Cardiac fibroblast (primary cell): ENCODE measurements at regions not wholly inside any gene's neighbourhood (a gene's known extent, or its start where the extent isn't known, plus 50 kb on each side); places are given as distances from the start of the nearest gene placed in this dataset.

Experiments used
- DNase-seq, 2 donors: peaks; one replicate each; pipeline versions ENCODE4 v3.0.0 to v3.0.0-alpha.2; 2010; ENCODE audit warnings: low read depth in 2 of 2
- H3K4me3 ChIP-seq, 2 donors: replicated peaks in 1 of 2; 1 replicate in 1 of 2; 2 replicates in 1 of 2; pipeline ENCODE4 v1.5.1; 2011; ENCODE audit warnings: low read depth in 2 of 2, low read length in 2 of 2, mild to moderate bottlenecking in 2 of 2, moderate library complexity in 1 of 2
- CTCF ChIP-seq: IDR thresholded peaks from one replicate; pipeline ENCODE4 v1.5.1; 2011; ENCODE audit warnings: low read depth, mild to moderate bottlenecking, low read length, inconsistent platforms

GRCh38 chr20:41837669-41838224 is 219.6 kb upstream of the CHD6 start:
- DNase-seq: no peak
- H3K4me3 ChIP-seq: no peak overlapping the region
- no peak for TF ChIP-seq CTCF

GRCh38 chr20:41833739-41834138 is 215.6 kb upstream of the CHD6 start:
- DNase-seq: no peak
- H3K4me3 ChIP-seq: no peak overlapping the region
- no peak for TF ChIP-seq CTCF

GRCh38 chr20:41830702-41831101 is 212.5 kb upstream of the CHD6 start:
- H3K4me3 ChIP-seq: no peak overlapping the region
- DNase-seq: no peak
- no peak for TF ChIP-seq CTCF

GRCh38 chr20:41819436-41819835 is 201.3 kb upstream of the CHD6 start:
- DNase-seq: no peak
- no peak overlapping the region for H3K4me3 ChIP-seq
- no peak for TF ChIP-seq CTCF

GRCh38 chr20:41818991-41819390 is 200.8 kb upstream of the CHD6 start:
- no peak for TF ChIP-seq CTCF
- no peak overlapping the region for H3K4me3 ChIP-seq
- DNase-seq: no peak

GRCh38 chr20:41818369-41818768 is 200.2 kb upstream of the CHD6 start:
- H3K4me3 ChIP-seq: no peak overlapping the region
- DNase-seq: no peak
- no peak for TF ChIP-seq CTCF

- no peak overlapping the region for H3K4me3 ChIP-seq
- DNase-seq: no peak
- TF ChIP-seq CTCF: no peak
These were observed 193.3 kb upstream of the CHD6 start for GRCh38 chr20:41811456-41811855.
